H9 (cell line): ENCODE measurements at regions not wholly inside any gene's neighbourhood (a gene's known extent, or its start where the extent isn't known, plus 50 kb on each side); places are given as distances from the start of the nearest gene placed in this dataset.

Experiments used
- DNase-seq: peaks from one replicate; pipeline ENCODE4 v3.0.0-alpha.2; 2017
- H2AFZ ChIP-seq: one replicate; pipeline ENCODE4 v1.6.1; 2013; ENCODE audit warnings: mild to moderate bottlenecking, low read length, control low read depth, moderate library complexity
- H2AK5ac ChIP-seq: 2 replicates; pipeline ENCODE4 v1.6.1; 2013; ENCODE audit warnings: low read length, control low read depth, mixed read lengths; ENCODE audit not compliant: insufficient read length
- H2BK120ac ChIP-seq: one replicate; pipeline ENCODE4 v1.6.1; 2013; ENCODE audit warnings: low read depth, mild to moderate bottlenecking, low read length, control low read depth, inconsistent platforms; ENCODE audit not compliant: poor library complexity, severe bottlenecking
- H2BK12ac ChIP-seq: 2 replicates; pipeline ENCODE4 v1.6.1; 2013; ENCODE audit warnings: low read length, control low read depth, mixed read lengths, low read depth; ENCODE audit not compliant: insufficient read length
- H2BK15ac ChIP-seq: 2 replicates; pipeline ENCODE4 v1.6.1; 2013; ENCODE audit warnings: low read depth, low read length, control low read depth
- H2BK20ac ChIP-seq: one replicate; pipeline ENCODE4 v1.6.1; 2013; ENCODE audit warnings: low read depth, mild to moderate bottlenecking, low read length, control low read depth, inconsistent platforms; ENCODE audit not compliant: poor library complexity, severe bottlenecking
- H2BK5ac ChIP-seq: 2 replicates; pipeline ENCODE4 v1.6.1; 2013; ENCODE audit warnings: low read length, control low read depth, mixed read lengths; ENCODE audit not compliant: insufficient read length
- H3K14ac ChIP-seq: 2 replicates; pipeline ENCODE4 v1.6.1; 2013; ENCODE audit warnings: low read length, control low read depth; ENCODE audit not compliant: insufficient read depth
- H3K18ac ChIP-seq: 2 replicates; pipeline ENCODE4 v1.6.1; 2013; ENCODE audit warnings: low read depth, mild to moderate bottlenecking, mixed read lengths, low read length, control low read depth; ENCODE audit not compliant: insufficient read length
- H3K23ac ChIP-seq: 2 replicates; pipeline ENCODE4 v1.6.1; 2013; ENCODE audit warnings: low read length, control low read depth, mixed read lengths, low read depth; ENCODE audit not compliant: insufficient read length
- H3K23me2 ChIP-seq: 2 replicates; pipeline ENCODE4 v1.6.1; 2013; ENCODE audit warnings: low read depth, mild to moderate bottlenecking, mixed read lengths, low read length, control low read depth; ENCODE audit not compliant: insufficient read length, poor library complexity, severe bottlenecking
- H3K27ac ChIP-seq: 2 replicates; pipeline ENCODE4 v1.5.1; 2013; ENCODE audit warnings: low read length, control low read depth, mixed read lengths, low read depth; ENCODE audit not compliant: insufficient read length
- H3K27me3 ChIP-seq: 2 replicates; pipeline ENCODE4 v1.6.1; 2013; ENCODE audit warnings: low read length, control low read depth, inconsistent platforms; ENCODE audit not compliant: insufficient read depth
- H3K4ac ChIP-seq: 2 replicates; pipeline ENCODE4 v1.6.1; 2013; ENCODE audit warnings: low read depth, mild to moderate bottlenecking, control low read depth, inconsistent platforms, low read length, moderate library complexity
- H3K4me1 ChIP-seq: 2 replicates; pipeline ENCODE4 v1.6.1; 2013; ENCODE audit warnings: low read length, control low read depth, inconsistent platforms; ENCODE audit not compliant: insufficient read depth
- H3K4me2 ChIP-seq: 2 replicates; pipeline ENCODE4 v1.6.1; 2013; ENCODE audit warnings: low read length, control low read depth, mixed read lengths; ENCODE audit not compliant: insufficient read length, insufficient read depth
- H3K56ac ChIP-seq: 2 replicates; pipeline ENCODE4 v1.6.1; 2013; ENCODE audit warnings: low read depth, mild to moderate bottlenecking, mixed read lengths, low read length, control low read depth; ENCODE audit not compliant: insufficient read length
- H3K79me1 ChIP-seq: 2 replicates; pipeline ENCODE4 v1.6.1; 2013; ENCODE audit warnings: low read depth, mild to moderate bottlenecking, moderate library complexity, low read length, control low read depth, inconsistent platforms; ENCODE audit not compliant: insufficient read depth, poor library complexity, severe bottlenecking
- H3K79me2 ChIP-seq: 2 replicates; pipeline ENCODE4 v1.6.1; 2013; ENCODE audit warnings: low read length, control low read depth, inconsistent platforms; ENCODE audit not compliant: insufficient read depth
- H3K9ac ChIP-seq: 2 replicates; pipeline ENCODE4 v1.6.1; 2013; ENCODE audit warnings: low read length, control low read depth, mixed read lengths; ENCODE audit not compliant: insufficient read length; ENCODE audit errors: extremely low read depth
- H3K9me3 ChIP-seq: one replicate; pipeline ENCODE4 v1.6.1; 2013; ENCODE audit warnings: low read depth, low read length, inconsistent platforms; ENCODE audit not compliant: control insufficient read depth
- H3T11ph ChIP-seq: one replicate; pipeline ENCODE4 v1.6.1; 2013; ENCODE audit warnings: mild to moderate bottlenecking, low read length, control low read depth, inconsistent platforms
- H4K20me1 ChIP-seq: one replicate; pipeline ENCODE4 v1.6.1; 2013; ENCODE audit not compliant: control insufficient read depth, insufficient read length, insufficient read depth
- H4K5ac ChIP-seq: 2 replicates; pipeline ENCODE4 v1.6.1; 2013; ENCODE audit warnings: low read depth, mild to moderate bottlenecking, mixed read lengths, low read length, control low read depth; ENCODE audit not compliant: insufficient read length
- H4K8ac ChIP-seq: replicated peaks from 2 replicates; pipeline ENCODE4 v1.6.1; 2013; ENCODE audit warnings: low read length, control low read depth, mixed read lengths, low read depth; ENCODE audit not compliant: insufficient read length
- H4K91ac ChIP-seq: 2 replicates; pipeline ENCODE4 v1.6.1; 2013; ENCODE audit warnings: low read depth, mild to moderate bottlenecking, moderate library complexity, mixed read lengths, low read length, control low read depth; ENCODE audit not compliant: insufficient read length
- H3K27ac Mint-ChIP-seq, 3 experiments: 2 replicates in 2 of 3; 3 replicates in 1 of 3; pipeline ENCODE4 v1.8.0; 2020 to 2021; ENCODE audit warnings: mixed read lengths in 3 of 3, mild to moderate bottlenecking in 1 of 3, moderate library complexity in 1 of 3
- H3K27me3 Mint-ChIP-seq: 2 replicates; pipeline ENCODE4 v1.8.0; 2021; ENCODE audit warnings: low read depth, mild to moderate bottlenecking, moderate library complexity, mixed read lengths
- H3K36me3 Mint-ChIP-seq, 3 experiments: 2 replicates in 2 of 3; 3 replicates in 1 of 3; pipeline ENCODE4 v1.8.0; 2020 to 2021; ENCODE audit warnings: low read depth in 3 of 3, mixed read lengths in 3 of 3; ENCODE audit not compliant: insufficient read depth in 1 of 3
- H3K4me1 Mint-ChIP-seq, 2 experiments: 2 replicates each; pipeline ENCODE4 v1.8.0; 2020; ENCODE audit warnings: mixed read lengths in 2 of 2
- H3K4me3 Mint-ChIP-seq, 2 experiments: 2 replicates in 1 of 2; 3 replicates in 1 of 2; pipeline ENCODE4 v1.8.0; 2020 to 2021; ENCODE audit warnings: mild to moderate bottlenecking in 2 of 2, mixed read lengths in 2 of 2, moderate library complexity in 1 of 2
- H3K9me3 Mint-ChIP-seq, 2 experiments: 2 replicates in 1 of 2; 3 replicates in 1 of 2; pipeline ENCODE4 v1.8.0; 2020; ENCODE audit warnings: mild to moderate bottlenecking in 2 of 2, mixed read lengths in 2 of 2, moderate library complexity in 1 of 2
- WGBS: extraction: QIAGEN DNeasy Blood & Tissue Kit; methylation state at CpG from one replicate; pipeline ENCODE4 v1.1.7; 2013; ENCODE audit warnings: missing lambda C conversion rate, low lambda C conversion rate, mixed read lengths; ENCODE audit not compliant: insufficient read length; ENCODE audit errors: extremely low coverage; 5-methylcytosine and 5-hydroxymethylcytosine counted together
- TF ChIP-seq, protein P1 (sequence below): fragments of 200-600 bp; sonication (generic); conservative IDR thresholded peaks from 3 replicates; pipeline ENCODE4 v1.8.0; 2021; ENCODE audit warnings: antibody characterized with exemption, mild to moderate bottlenecking

DNA sequence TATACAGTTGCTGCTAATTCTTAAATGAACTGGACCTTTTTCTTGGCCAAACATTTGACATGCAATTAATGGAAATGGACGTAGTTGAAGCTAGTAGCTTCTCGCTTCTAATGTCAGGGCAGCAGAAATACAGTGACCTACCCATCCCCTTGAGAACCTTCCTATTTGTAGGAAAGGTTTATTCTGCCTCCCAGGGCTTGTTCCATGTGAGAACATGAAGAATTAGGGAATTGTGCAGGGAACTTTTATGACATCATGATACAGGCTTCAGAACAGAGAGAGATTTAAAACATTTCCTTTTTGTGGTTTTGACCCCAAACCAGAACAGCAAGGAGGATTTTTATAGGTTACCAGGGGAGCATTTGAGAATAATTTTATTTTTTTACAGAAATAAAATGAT, 406.6 kb upstream of the PPP2R3A start:
- no peak overlapping the region for H3K23ac ChIP-seq

More for the DNA sequence above, 406.6 kb upstream of the PPP2R3A start:
- Histone ChIP-seq H2AFZ (no peak overlapping the region), H4K20me1 (no peaks in the 10 kb centered on the region), H3K18ac (no peak overlapping the region), H3K56ac (no peak overlapping the region), H3K23me2 (no peaks in the 10 kb centered on the region), H3K9ac (no peak overlapping the region), H4K91ac (no peak overlapping the region), H3K4me1 (no peaks in the 10 kb centered on the region; the same call in 1 of the 2 replicates), H3K27me3 (no peaks in the 10 kb centered on the region), H2BK15ac (no peak overlapping the region), H3T11ph (no peak overlapping the region), H3K27ac (no peak overlapping the region), H3K4ac (no peak overlapping the region), H2BK5ac (no peak overlapping the region), H2BK12ac (no peak overlapping the region), H2BK120ac (no peak overlapping the region), H3K79me2 (no peaks in the 10 kb centered on the region), H2BK20ac (no peak overlapping the region), H4K8ac (no peak overlapping the region), H4K5ac (no peak overlapping the region), H2AK5ac (no peak overlapping the region), H3K14ac (no peak overlapping the region), H3K4me2 (no peak overlapping the region), H3K79me1 (no peaks in the 10 kb centered on the region), H3K9me3 (no peaks in the 10 kb centered on the region)
- Mint-ChIP-seq H3K27ac (no peak overlapping the region), H3K4me3 (no peak overlapping the region), H3K4me1 (peaks cover 2 to 5% of the 10 kb centered on the region in 2 experiments; a peak in 1 of 4 replicates), H3K36me3 (no peaks in the 10 kb centered on the region), H3K9me3 (no peaks in the 10 kb centered on the region), H3K27me3 (no peaks in the 10 kb centered on the region)
- no peak for DNase-seq
- no CpG with 5 or more reads among the region's 2 CpGs for WGBS
- TF ChIP-seq, protein P1, sequence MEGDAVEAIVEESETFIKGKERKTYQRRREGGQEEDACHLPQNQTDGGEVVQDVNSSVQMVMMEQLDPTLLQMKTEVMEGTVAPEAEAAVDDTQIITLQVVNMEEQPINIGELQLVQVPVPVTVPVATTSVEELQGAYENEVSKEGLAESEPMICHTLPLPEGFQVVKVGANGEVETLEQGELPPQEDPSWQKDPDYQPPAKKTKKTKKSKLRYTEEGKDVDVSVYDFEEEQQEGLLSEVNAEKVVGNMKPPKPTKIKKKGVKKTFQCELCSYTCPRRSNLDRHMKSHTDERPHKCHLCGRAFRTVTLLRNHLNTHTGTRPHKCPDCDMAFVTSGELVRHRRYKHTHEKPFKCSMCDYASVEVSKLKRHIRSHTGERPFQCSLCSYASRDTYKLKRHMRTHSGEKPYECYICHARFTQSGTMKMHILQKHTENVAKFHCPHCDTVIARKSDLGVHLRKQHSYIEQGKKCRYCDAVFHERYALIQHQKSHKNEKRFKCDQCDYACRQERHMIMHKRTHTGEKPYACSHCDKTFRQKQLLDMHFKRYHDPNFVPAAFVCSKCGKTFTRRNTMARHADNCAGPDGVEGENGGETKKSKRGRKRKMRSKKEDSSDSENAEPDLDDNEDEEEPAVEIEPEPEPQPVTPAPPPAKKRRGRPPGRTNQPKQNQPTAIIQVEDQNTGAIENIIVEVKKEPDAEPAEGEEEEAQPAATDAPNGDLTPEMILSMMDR = no peak
